Glutamatergic neuron (in vitro differentiated cells): ENCODE measurements at regions not wholly inside any gene's neighbourhood (a gene's known extent, or its start where the extent isn't known, plus 50 kb on each side); places are given as distances from the start of the nearest gene placed in this dataset.

Experiments
- DNase-seq: peaks from one replicate; pipeline ENCODE4 v3.0.0; 2022
- H3K27ac Mint-ChIP-seq: one replicate; pipeline ENCODE4 v1.8.0; 2020; ENCODE audit warnings: mild to moderate bottlenecking, mixed read lengths, inconsistent platforms; ENCODE audit not compliant: unreplicated experiment
- H3K27me3 Mint-ChIP-seq: one replicate; pipeline ENCODE4 v1.8.0; 2020; ENCODE audit warnings: mild to moderate bottlenecking, moderate library complexity, mixed read lengths, inconsistent platforms; ENCODE audit not compliant: unreplicated experiment
- H3K36me3 Mint-ChIP-seq: one replicate; pipeline ENCODE4 v1.8.0; 2020; ENCODE audit warnings: mild to moderate bottlenecking, mixed read lengths, inconsistent platforms; ENCODE audit not compliant: unreplicated experiment
- H3K4me1 Mint-ChIP-seq: one replicate; pipeline ENCODE4 v1.8.0; 2020; ENCODE audit warnings: mild to moderate bottlenecking, low read depth, mixed read lengths, inconsistent platforms; ENCODE audit not compliant: unreplicated experiment
- H3K4me3 Mint-ChIP-seq: one replicate; pipeline ENCODE4 v1.8.0; 2020; ENCODE audit warnings: mild to moderate bottlenecking, mixed read lengths, inconsistent platforms; ENCODE audit not compliant: unreplicated experiment
- H3K9me3 Mint-ChIP-seq: one replicate; pipeline ENCODE4 v1.8.0; 2020; ENCODE audit warnings: mild to moderate bottlenecking, moderate library complexity, mixed read lengths, inconsistent platforms; ENCODE audit not compliant: unreplicated experiment
- TF ChIP-seq, protein P1 (sequence below): fragments of 200-600 bp; sonication (generic); IDR thresholded peaks from one replicate; pipeline ENCODE4 v1.5.0; 2021; ENCODE audit not compliant: partially characterized antibody, unreplicated experiment

DNA sequence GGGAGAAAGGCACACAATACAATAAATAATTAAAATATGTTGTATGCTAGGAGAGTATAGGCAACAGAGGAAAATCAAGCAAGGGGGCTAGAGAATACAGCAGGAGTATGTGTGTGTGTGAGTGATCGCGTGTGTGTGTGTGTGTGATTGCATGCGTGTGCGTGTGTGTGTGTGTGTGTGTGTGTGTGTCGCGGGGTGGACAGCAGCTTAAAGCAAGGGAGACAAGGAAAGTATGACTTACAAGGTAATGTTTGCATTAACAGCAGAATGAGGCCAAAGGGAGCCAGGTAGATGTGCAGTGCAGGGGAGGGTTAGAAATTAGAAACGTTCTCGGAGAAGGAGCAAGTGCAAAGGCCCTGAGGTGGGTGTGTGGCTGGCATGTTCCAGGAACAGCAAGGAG is 57.4 kb upstream of the KCNA1 start:
- DNase-seq, result no peak
- Mint-ChIP-seq H3K27ac (no peak overlapping the region), H3K4me3 (peak overlapping the region; percentile 14), H3K9me3 (peaks cover 9% of the 10 kb centered on the region), H3K36me3 (peaks cover 9% of the 10 kb centered on the region), H3K4me1 (no peaks in the 10 kb centered on the region), H3K27me3 (peaks cover 10% of the 10 kb centered on the region)
- TF ChIP-seq, protein P1, sequence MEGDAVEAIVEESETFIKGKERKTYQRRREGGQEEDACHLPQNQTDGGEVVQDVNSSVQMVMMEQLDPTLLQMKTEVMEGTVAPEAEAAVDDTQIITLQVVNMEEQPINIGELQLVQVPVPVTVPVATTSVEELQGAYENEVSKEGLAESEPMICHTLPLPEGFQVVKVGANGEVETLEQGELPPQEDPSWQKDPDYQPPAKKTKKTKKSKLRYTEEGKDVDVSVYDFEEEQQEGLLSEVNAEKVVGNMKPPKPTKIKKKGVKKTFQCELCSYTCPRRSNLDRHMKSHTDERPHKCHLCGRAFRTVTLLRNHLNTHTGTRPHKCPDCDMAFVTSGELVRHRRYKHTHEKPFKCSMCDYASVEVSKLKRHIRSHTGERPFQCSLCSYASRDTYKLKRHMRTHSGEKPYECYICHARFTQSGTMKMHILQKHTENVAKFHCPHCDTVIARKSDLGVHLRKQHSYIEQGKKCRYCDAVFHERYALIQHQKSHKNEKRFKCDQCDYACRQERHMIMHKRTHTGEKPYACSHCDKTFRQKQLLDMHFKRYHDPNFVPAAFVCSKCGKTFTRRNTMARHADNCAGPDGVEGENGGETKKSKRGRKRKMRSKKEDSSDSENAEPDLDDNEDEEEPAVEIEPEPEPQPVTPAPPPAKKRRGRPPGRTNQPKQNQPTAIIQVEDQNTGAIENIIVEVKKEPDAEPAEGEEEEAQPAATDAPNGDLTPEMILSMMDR, result no peak

DNA sequence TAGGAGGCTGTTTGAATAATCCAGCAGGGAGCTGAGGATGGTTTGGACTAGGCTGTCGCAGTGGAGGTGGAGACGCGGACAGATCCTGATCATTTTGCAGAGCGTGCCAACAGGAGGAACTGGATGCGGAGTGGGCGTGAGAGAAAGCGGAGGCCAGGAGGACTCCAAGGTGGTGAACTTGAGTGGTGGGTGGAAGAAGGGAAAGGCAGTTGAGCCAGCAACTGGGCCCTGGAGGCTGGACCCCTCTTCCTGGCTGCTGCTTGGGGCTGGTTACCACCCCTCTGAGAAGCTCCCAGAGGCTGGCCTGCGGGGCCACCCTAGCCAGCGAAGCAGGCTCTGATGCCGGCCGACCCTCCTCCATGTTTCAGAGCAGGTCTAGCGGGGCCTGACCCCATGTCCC is 56.8 kb upstream of the KCNA1 start:
- DNase-seq, result no peak
- peaks cover 3% of the 10 kb centered on the region for H3K4me1 Mint-ChIP-seq
- no peak overlapping the region for H3K27ac Mint-ChIP-seq
- peaks cover 10% of the 10 kb centered on the region for H3K27me3 Mint-ChIP-seq
- H3K9me3 Mint-ChIP-seq, result peaks cover 10% of the 10 kb centered on the region
- H3K36me3 Mint-ChIP-seq, result peaks cover 9% of the 10 kb centered on the region
- TF ChIP-seq, protein P1, result no peak
- no peak overlapping the region for H3K4me3 Mint-ChIP-seq

DNA sequence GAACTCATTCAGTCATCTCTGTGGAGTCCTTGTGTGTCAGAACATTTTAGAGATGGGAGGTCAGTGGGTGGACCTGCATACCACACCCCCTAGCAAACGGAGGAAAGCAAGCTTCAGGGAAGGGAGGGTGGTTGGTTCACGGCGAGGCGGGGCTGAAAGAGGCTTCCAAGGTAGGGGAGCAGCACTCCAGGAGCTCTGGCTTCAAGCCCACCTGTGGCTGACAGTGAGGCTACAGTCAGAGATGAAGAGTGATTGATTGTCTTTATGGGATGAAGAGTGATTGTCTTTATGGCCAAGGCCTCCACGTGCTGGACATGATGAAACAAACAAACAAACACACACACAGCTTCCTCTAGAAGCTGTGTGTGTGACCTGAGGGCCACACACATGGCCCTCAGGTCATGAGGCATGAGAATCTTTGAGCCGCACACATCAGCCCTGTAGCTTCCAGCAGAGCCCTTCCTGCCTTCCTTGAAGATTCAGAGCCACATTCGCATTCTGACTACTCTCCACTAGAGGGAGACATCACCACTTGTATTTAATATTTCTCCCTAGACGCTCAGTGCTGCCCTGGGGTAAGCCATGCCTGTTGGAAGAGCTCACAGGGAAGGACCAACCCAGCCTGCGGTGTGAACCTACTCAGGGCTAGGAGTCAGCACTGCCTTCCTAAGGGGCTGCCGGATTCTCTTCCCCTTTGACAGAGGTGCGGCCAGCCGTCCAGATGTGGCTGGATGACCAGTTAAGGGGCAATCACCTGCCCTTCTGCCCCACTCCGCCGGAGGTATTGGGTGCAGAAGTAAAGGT is 54.4 kb upstream of the KCNA1 start:
- Mint-ChIP-seq H3K36me3 (peaks cover 9% of the 10 kb centered on the region), H3K27me3 (peaks cover 10% of the 10 kb centered on the region), H3K4me1 (peaks cover 12% of the 10 kb centered on the region), H3K4me3 (no peak overlapping the region), H3K27ac (no peak overlapping the region), H3K9me3 (peaks cover 13% of the 10 kb centered on the region)
- peak; percentile 43 for DNase-seq
- TF ChIP-seq, protein P1, result peak; percentile 91

DNA sequence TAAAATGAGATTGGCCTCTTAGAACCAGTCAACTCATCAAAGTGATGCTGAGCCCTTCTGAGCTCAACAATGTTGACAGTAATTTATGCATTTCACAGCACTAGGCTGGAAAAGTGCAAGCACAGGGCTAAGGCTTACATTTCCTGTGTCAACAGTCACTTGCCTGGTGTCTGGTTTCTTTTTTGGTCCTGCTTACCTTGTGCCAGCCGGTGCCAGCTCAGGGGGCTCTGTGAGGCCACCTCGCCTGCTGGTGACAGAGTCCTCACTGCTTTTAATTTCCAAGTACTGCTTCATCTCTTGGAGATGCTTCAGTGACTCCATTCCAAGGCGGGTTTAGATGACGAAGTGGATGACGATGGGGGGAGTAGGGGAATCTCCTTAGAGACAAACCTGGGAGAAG is 53.1 kb upstream of the KCNA1 start:
- Mint-ChIP-seq H3K36me3 (peaks cover 9% of the 10 kb centered on the region), H3K27me3 (peaks cover 10% of the 10 kb centered on the region), H3K9me3 (peaks cover 14% of the 10 kb centered on the region), H3K4me1 (peaks cover 12% of the 10 kb centered on the region), H3K4me3 (no peak overlapping the region), H3K27ac (no peak overlapping the region)
- TF ChIP-seq, protein P1, result no peak
- no peak for DNase-seq
